ENCODE measurements at regions not wholly inside any gene's neighbourhood (a gene's known extent, or its start where the extent isn't known, plus 50 kb on each side); places are given as distances from the start of the nearest gene placed in this dataset.
"Not testable (repeated sequence)": the region's sequence is repeated elsewhere in the genome, so short reads cannot be mapped to it uniquely, and the experiment has no call there.

- DNase-seq (ENCODE audit: low read depth, low spot score) = no peak
Observed at GRCh38 chr1:166390366-166391033, 223.7 kb upstream of the FAM78B start.

- no peak for DNase-seq (ENCODE audit: low read depth, low spot score)
Observed at GRCh38 chr1:166391279-166392066, 224.7 kb upstream of the FAM78B start.

- no peak for DNase-seq (ENCODE audit: low read depth, low spot score)
Observed at GRCh38 chr1:166395729-166396128, 228.9 kb upstream of the FAM78B start.

DNA sequence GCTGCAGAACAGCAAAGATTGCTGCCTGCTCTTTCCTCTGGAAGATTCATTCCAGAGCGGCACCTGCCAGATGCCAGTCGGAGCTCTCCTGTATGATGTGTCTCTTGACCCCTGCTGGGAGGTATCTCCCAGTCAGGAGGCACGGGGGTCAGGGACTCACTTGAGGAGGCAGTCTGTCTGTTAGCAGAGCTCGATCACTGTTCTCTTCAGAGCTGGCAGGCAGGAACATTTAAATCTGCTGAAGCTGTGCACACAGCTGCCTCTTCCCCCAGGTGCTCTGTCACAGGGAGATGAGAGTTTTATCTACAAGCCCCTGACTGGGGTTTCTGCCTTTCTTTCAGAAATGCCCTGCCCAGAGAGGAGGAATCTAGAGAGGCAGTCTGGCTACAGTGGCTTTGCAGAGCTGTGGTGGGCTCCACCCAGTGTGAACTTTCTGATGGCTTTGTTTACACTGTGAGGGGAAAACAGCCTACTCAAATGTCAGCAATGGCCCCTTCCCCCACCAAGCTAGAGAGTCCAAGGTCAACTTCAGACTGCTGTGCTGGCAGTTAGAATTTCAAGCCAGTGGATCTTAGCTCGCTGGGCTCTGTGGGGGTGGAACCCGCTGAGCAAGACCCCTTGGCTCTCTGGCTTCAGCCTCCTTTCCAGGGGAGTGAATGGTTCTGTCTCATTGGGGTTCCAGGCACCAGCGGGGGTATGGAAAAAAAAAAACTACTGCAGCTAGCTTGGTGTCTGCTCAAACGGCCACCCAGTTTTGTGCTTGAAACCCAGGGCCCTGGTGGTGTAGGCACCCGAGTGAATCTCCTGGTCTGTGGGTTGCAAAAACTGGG lies 242.7 kb upstream of the FAM78B start:
- not testable (repeated sequence) for DNase-seq (ENCODE audit: low read depth, low spot score)

DNA sequence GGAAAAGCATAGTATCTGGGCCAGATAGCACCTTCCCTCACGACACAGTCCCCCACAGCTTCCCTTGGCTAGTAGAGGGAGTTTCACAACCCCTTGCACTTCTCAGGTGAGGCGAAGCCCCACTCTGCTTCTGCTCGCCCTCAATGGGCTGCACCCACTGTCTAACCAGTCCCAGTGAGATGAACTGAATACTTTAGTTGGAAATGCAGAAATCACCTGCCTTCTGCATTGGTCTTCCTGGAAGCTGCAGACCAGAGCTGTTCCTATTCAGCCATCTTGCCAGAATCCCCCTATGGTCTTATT lies 243.2 kb upstream of the FAM78B start:
- no peak for DNase-seq (ENCODE audit: low read depth, low spot score)

DNA sequence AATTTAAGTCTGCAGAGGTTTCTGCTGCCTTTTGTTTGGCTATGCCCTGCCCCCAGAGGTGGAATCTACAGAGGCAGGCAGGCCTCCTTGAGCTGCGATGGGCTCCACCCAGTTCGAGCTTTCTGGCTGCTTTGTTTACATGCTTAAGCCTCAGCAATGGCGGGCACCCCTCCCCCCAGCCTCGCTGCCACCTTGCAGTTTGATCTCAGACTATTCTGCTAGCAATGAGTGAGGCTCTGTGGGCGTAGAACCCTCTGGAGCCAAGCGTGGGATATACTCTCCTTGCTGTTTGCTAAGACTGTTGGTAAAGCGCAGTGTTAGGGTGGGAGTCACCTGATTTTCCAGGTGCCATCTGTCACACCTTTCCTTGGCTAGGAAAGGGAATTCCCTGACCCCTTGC lies 250.0 kb upstream of the FAM78B start:
- not testable (repeated sequence) for DNase-seq (ENCODE audit: low read depth, low spot score)

DNA sequence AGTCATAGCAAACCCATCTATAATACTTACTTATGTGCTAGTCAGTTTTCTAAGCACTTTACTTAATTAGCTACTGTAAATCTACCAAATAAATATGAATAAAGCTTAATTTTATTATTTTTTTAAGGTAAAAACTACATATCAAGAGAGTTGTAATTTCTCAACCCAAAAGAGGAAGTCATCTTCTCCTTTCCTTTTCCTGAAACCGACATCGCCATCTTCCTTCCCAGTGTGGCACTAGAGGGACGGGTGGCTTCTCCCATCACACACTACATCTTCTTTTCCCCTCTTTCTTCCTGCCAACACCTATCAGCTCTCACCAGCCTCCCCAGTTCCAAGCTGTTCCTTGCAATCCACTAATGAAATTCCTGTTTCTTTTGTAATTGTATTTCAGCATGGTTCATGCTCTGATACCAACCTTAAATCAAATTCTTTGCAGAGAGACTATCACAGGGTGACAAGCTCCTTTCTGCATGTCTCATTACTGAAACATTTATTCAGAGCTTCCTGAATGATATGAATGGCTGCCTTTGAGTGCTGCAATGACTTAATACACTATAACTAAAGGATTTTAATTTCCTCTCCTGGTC lies 251.6 kb upstream of the FAM78B start:
- no peak for DNase-seq (ENCODE audit: low read depth, low spot score)

GRCh38 chr1:166422586-166422985 lies 255.8 kb upstream of the FAM78B start:
- not testable (repeated sequence) for DNase-seq (ENCODE audit: low read depth, low spot score)

- DNase-seq (ENCODE audit: low read depth, low spot score) = no peak
Observed at GRCh38 chr1:166432655-166433054, 265.9 kb upstream of the FAM78B start.

DNA sequence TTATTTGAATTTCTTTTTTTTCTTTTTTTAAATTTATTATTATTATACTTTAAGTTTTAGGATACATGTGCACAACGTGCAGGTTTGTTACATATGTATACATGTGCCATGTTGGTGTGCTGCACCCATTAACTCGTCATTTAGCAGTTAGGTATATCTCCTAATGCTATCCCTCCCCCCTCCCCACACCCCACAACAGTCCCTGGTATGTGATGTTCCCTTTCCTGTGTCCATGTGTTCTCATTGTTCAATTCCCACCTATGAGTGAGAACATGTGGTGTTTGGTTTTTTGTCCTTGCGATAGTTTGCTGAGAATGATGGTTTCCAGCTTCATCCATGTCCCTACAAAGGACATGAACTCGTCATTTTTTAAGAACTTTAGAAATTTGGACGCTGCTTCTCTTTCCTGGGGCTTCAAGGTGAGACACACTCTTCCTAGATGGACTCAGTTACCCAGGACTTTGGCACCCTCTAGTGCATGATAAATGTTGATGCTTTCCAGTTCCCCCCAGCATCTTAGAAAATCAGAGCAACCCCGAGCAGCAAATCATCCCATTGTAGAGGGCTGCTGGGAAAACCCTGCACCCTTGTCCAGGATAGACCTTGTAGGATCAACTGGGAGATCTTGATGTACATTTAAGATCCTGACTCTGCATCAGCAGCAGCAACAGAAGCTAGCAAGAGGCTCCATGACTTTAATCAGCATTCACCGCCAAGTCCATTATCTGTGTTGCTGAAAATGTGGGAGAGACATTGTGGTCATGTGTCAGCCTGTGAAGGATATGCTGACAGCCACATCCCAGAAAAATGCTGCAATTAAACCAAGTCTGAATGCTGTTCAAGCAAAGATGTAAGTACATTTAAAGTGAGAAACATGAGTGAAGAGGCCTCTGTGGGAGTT lies 266.9 kb upstream of the FAM78B start:
- not testable (repeated sequence) for DNase-seq (ENCODE audit: low read depth, low spot score)

- DNase-seq (ENCODE audit: low read depth, low spot score) = no peak
Observed at GRCh38 chr1:166457700-166458099, 290.9 kb upstream of the FAM78B start.

DNA sequence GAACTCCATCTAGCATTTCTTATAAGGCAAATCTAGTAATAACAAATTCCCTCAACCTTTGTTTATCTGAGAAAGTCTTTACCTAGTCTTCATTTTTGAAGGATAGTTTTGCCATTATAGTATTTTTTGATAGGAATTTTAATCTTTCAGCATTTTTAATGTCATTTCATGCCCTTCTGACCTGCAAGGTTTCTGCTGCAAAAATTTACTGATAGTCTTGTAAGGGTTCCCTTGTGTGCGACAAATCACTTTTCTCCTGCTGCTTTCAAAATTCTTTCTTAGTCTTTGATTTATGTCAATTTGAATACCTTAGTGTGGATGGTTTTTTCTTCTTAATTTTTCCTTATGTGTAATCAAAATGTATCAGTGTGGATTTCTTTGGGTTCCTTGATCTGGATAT lies 297.5 kb upstream of the FAM78B start:
- no peak for DNase-seq (ENCODE audit: low read depth, low spot score)

GRCh38 chr1:166470014-166470413 lies 303.2 kb upstream of the FAM78B start:
- DNase-seq (ENCODE audit: low read depth, low spot score) = no peak

- no peak for DNase-seq (ENCODE audit: low read depth, low spot score)
Observed at GRCh38 chr1:166470441-166470840, 303.6 kb upstream of the FAM78B start.

GRCh38 chr1:166471359-166471758 lies 304.6 kb upstream of the FAM78B start:
- DNase-seq (ENCODE audit: low read depth, low spot score) = no peak

GRCh38 chr1:166479052-166479631 lies 312.3 kb upstream of the FAM78B start:
- DNase-seq (ENCODE audit: low read depth, low spot score) = peak; percentile 30

DNA sequence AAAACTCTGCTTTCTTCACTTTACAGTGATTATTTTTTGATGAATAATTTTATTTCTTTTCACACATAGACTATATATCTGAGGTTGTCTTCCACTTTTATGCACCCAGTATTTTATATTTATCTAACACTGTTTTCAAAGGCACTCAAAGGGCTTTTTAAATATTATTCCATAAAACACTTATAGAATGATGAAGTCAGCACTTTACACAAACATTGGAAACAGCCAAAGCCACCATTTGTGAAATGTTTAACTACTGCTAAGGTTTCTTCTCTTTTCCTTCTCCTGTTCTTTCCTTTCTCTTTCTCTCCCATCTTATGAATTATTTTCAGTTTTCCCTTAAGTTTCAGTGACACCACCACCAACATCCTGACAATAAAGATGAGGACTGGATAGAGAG lies 317.7 kb upstream of the FAM78B start:
- DNase-seq (ENCODE audit: low read depth, low spot score) = no peak

GRCh38 chr1:166484871-166485270 lies 318.1 kb upstream of the FAM78B start:
- no peak for DNase-seq (ENCODE audit: low read depth, low spot score)

DNA sequence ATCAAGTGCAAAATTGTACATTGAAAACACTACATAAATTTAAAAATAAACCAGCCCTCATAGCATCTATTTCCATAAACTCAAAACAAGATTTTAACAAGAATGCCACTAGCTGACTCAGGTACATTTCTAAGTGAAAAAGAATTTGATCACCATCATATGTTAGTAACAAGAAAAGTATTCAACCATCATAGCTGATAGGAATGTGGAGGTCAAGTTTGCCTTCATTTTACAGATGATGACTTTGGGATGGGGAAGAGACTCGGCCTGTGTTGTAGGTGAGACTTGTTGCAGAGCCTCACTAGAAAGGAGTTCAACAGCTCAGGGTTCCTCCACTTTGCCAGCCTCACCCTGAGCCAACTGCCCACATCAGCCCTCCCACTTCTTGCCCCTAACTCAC lies 318.8 kb upstream of the FAM78B start:
- no peak for DNase-seq (ENCODE audit: low read depth, low spot score)

DNA sequence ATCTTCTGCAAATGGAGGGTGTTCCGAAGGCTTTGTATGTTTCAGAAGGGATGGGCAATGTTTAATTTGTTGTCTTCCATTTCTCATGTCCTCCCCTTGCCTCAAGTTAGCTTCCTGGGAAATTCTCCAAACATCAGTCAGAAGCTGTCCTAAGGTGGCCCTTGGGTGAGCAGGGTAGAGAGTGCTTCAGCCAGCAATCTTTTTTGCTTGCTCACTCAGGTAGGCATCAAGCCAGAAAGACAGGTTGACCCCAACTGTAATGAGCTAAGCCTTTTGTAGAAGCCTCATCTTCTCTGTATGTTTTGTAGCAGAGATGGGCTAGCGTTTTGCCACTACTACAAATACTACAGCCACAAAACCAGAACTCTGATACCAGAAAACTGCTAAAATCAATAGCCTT lies 321.5 kb upstream of the FAM78B start:
- DNase-seq (ENCODE audit: low read depth, low spot score) = no peak

DNA sequence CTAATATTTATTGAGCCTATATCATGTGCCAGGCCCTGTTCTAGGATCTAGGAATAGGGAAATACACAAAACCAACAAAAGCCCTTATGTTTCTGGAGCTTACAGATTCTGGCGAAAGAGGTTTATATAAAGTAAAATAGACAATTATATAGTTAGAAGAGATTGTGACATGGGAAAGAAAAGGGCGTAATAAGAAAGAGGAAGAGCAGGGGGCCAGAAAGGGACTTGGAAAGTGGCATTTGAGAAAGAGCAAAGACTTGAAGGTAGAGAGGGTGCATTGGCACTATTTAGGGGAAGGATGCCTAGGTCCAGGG lies 322.5 kb upstream of the FAM78B start:
- DNase-seq (ENCODE audit: low read depth, low spot score) = no peak
